B cell (primary cell): ENCODE measurements at regions not wholly inside any gene's neighbourhood (a gene's known extent, or its start where the extent isn't known, plus 50 kb on each side); places are given as distances from the start of the nearest gene placed in this dataset.

Experiments
- ATAC-seq: fragments of 200-7000 bp; cut with Tn5 transposase; one replicate; pipeline ENCODE4 v1.10.0; 2021; ENCODE audit warnings: low read depth, mild to moderate bottlenecking, moderate number of reproducible peaks, moderate library complexity
- CTCF ChIA-PET: fragments of 350-600 bp; sonication (Branson Sonifier 250); formaldehyde crosslinking; loops from one replicate; lab custom pipeline; 2021; ENCODE audit warnings: antibody characterized with exemption, inconsistent platforms; lab: Charles Lee
- POLR2A ChIA-PET: fragments of 350-600 bp; sonication (Branson Sonifier 250); formaldehyde crosslinking; loops from one replicate; lab custom pipeline; 2021; ENCODE audit warnings: antibody characterized with exemption; lab: Charles Lee
- DNase-seq: peaks from one replicate; pipeline ENCODE4 v3.0.0; 2013
- H2AFZ ChIP-seq: 2 replicates; pipeline ENCODE4 v1.6.1; 2012; ENCODE audit warnings: mild to moderate bottlenecking, low read depth, low read length; ENCODE audit not compliant: insufficient read depth, poor library complexity, severe bottlenecking
- H3K27ac ChIP-seq, 2 donors: 1 replicate in 1 of 2; 2 replicates in 1 of 2; pipeline ENCODE4 v1.5.1; 2012 to 2013; ENCODE audit warnings: low read length in 2 of 2, mild to moderate bottlenecking in 2 of 2, moderate library complexity in 1 of 2
- H3K27me3 ChIP-seq, 4 experiments: fragments of 200-600 bp in 1 of 4; sonication (generic) in 1 of 4; replicated peaks in 1 of 4; 1 replicate in 2 of 4; 2 replicates in 2 of 4; pipeline versions ENCODE4 v1.6.1 to v1.7.0; 2013 to 2016; ENCODE audit warnings: low read length in 3 of 4, mild to moderate bottlenecking in 2 of 4, mixed read lengths in 1 of 4, moderate library complexity in 1 of 4; ENCODE audit not compliant: insufficient read depth in 4 of 4, control insufficient read depth in 3 of 4; ENCODE audit errors: control extremely low read depth in 1 of 4
- H3K36me3 ChIP-seq, 2 experiments: replicated peaks in 1 of 2; 1 replicate in 1 of 2; 2 replicates in 1 of 2; pipeline versions ENCODE4 v1.6.1 to v1.7.1; 2013; ENCODE audit warnings: low read length in 1 of 2; ENCODE audit not compliant: insufficient read depth in 2 of 2, control insufficient read depth in 1 of 2; ENCODE audit errors: control extremely low read depth in 1 of 2, extremely low read depth in 1 of 2
- H3K4me1 ChIP-seq, 2 donors: fragments of 200-600 bp in 1 of 2; sonication (generic) in 1 of 2; 1 replicate in 1 of 2; 2 replicates in 1 of 2; pipeline versions ENCODE4 v1.5.1 to v1.6.1; 2013 to 2017; ENCODE audit warnings: low read length in 2 of 2; ENCODE audit not compliant: control insufficient read depth in 2 of 2, insufficient read depth in 2 of 2
- H3K4me2 ChIP-seq: replicated peaks from 2 replicates; pipeline ENCODE3; 2012; ENCODE audit warnings: mild to moderate bottlenecking, low read depth, low read length; ENCODE audit not compliant: poor library complexity, severe bottlenecking
- H3K4me3 ChIP-seq, 5 experiments: fragments of 200-600 bp in 1 of 5; sonication (generic) in 1 of 5; 1 replicate in 3 of 5; 2 replicates in 2 of 5; pipeline versions ENCODE4 v1.5.1 to v1.7.0; 2011 to 2016; ENCODE audit warnings: low read length in 4 of 5, mild to moderate bottlenecking in 4 of 5, low read depth in 2 of 5, control low read depth in 1 of 5, moderate library complexity in 1 of 5; ENCODE audit not compliant: insufficient read depth in 1 of 5; ENCODE audit errors: control extremely low read depth in 1 of 5, extremely low read depth in 1 of 5
- H3K79me2 ChIP-seq: fragments of 200-600 bp; sonication (generic); one replicate; pipeline ENCODE4 v1.6.0; 2016; ENCODE audit warnings: low read length; ENCODE audit not compliant: control insufficient read depth, insufficient read depth
- H3K9ac ChIP-seq: fragments of 200-600 bp; sonication (generic); 2 replicates; pipeline ENCODE4 v1.6.1; 2017; ENCODE audit warnings: mild to moderate bottlenecking, low read length, moderate library complexity
- H3K9me3 ChIP-seq, 3 donors: one replicate each; pipeline versions ENCODE4 v1.6.1 to v1.7.1; 2013; ENCODE audit warnings: low read length in 2 of 3; ENCODE audit not compliant: control insufficient read depth in 2 of 3, insufficient read depth in 1 of 3; ENCODE audit errors: control extremely low read depth in 1 of 3
- H4K20me1 ChIP-seq: 2 replicates; pipeline ENCODE4 v1.6.0; 2012; ENCODE audit warnings: mild to moderate bottlenecking, low read length; ENCODE audit not compliant: insufficient read depth, control insufficient read depth, poor library complexity, severe bottlenecking
- H3K27ac Mint-ChIP-seq: one replicate; pipeline ENCODE4 v1.8.0; 2021; ENCODE audit warnings: mixed read lengths
- H3K27me3 Mint-ChIP-seq: one replicate; pipeline ENCODE4 v1.8.0; 2021; ENCODE audit warnings: mixed read lengths
- H3K4me1 Mint-ChIP-seq: one replicate; pipeline ENCODE4 v1.8.0; 2021; ENCODE audit warnings: mixed read lengths
- H3K4me3 Mint-ChIP-seq: one replicate; pipeline ENCODE4 v1.8.0; 2021; ENCODE audit warnings: mixed read lengths
- H3K9me3 Mint-ChIP-seq: one replicate; pipeline ENCODE4 v1.8.0; 2022; ENCODE audit warnings: mixed read lengths; ENCODE audit not compliant: insufficient read depth
- CTCF ChIP-seq: fragments of 200-600 bp; IDR thresholded peaks from one replicate; pipeline ENCODE4 v1.8.0; 2022; ENCODE audit warnings: antibody characterized with exemption, mild to moderate bottlenecking
- EZH2 ChIP-seq: IDR thresholded peaks from 2 replicates; pipeline ENCODE4 v1.6.1; 2012; ENCODE audit warnings: borderline replicate concordance, low read depth, mild to moderate bottlenecking, moderate library complexity, low read length; ENCODE audit not compliant: insufficient read depth, poor library complexity, severe bottlenecking
- WGBS: methylation state at CpG from one replicate; pipeline ENCODE4 v1.1.5; 2013; ENCODE audit warnings: missing lambda C conversion rate; ENCODE audit not compliant: insufficient coverage; 5-methylcytosine and 5-hydroxymethylcytosine counted together
- intact Hi-C: fragments of 100-400 bp; cut with micrococcal nuclease; formaldehyde crosslinking; loops from one replicate; pipeline ENCODE4 v1.10.0; 2022

- no peak for ATAC-seq
- WGBS, result 0% methylated on average over 1 of the region's 2 CpGs
Measured at GRCh38 chr14:86501611-86502010, 971.7 kb downstream of the FLRT2 start.

GRCh38 chr14:86491743-86492142 is 961.8 kb downstream of the FLRT2 start:
- H3K4me2 ChIP-seq, result no peak overlapping the region
- intact Hi-C loops, result no loop called here
- H3K9ac ChIP-seq, result no peak overlapping the region
- WGBS, result 60% methylated on average over 1 of the region's 3 CpGs
- no peaks in the 10 kb centered on the region for H3K9me3 ChIP-seq
- Mint-ChIP-seq H3K4me3 (no peak overlapping the region), H3K9me3 (peaks cover 3% of the 10 kb centered on the region), H3K27ac (no peak overlapping the region), H3K27me3 (no peaks in the 10 kb centered on the region), H3K4me1 (no peaks in the 10 kb centered on the region)
- no peak overlapping the region for H2AFZ ChIP-seq
- H3K27ac ChIP-seq, result no peak overlapping the region
- H3K79me2 ChIP-seq, result no peaks in the 10 kb centered on the region
- ATAC-seq (no peak), DNase-seq (no peak)
- ChIA-PET CTCF (no interaction called here), POLR2A (no interaction called here)
- no peaks in the 10 kb centered on the region for H3K36me3 ChIP-seq
- H4K20me1 ChIP-seq, result no peaks in the 10 kb centered on the region
- H3K4me1 ChIP-seq, result no peaks in the 10 kb centered on the region
- no peaks in the 10 kb centered on the region for H3K27me3 ChIP-seq
- no peak for TF ChIP-seq CTCF
- TF ChIP-seq EZH2, result no peak
- H3K4me3 ChIP-seq, result no peak overlapping the region

More at GRCh38 chr14:86501611-86502010, 971.7 kb downstream of the FLRT2 start:
- no peaks in the 10 kb centered on the region for H3K27me3 Mint-ChIP-seq
- H3K4me1 Mint-ChIP-seq, result peaks cover 2% of the 10 kb centered on the region
- CTCF ChIA-PET, result no interaction called here
- Histone ChIP-seq H4K20me1 (no peaks in the 10 kb centered on the region), H3K9me3 (no peaks in the 10 kb centered on the region), H3K4me3 (no peak overlapping the region), H3K4me1 (peaks cover 0 to 3% of the 10 kb centered on the region in 2 donors), H3K27me3 (no peaks in the 10 kb centered on the region), H3K4me2 (no peak overlapping the region), H3K36me3 (no peaks in the 10 kb centered on the region), H3K79me2 (no peaks in the 10 kb centered on the region), H2AFZ (no peak overlapping the region), H3K27ac (no peak overlapping the region), H3K9ac (no peak overlapping the region)
- no peak overlapping the region for H3K4me3 Mint-ChIP-seq
- DNase-seq, result no peak
- H3K27ac Mint-ChIP-seq, result no peak overlapping the region
- POLR2A ChIA-PET, result no interaction called here
- intact Hi-C loops, result no loop called here
- H3K9me3 Mint-ChIP-seq, result peaks cover 2% of the 10 kb centered on the region
- TF ChIP-seq CTCF, result no peak
- no peak for TF ChIP-seq EZH2
